Prostate gland (tissue), 2 donors: ENCODE measurements at regions not wholly inside any gene's neighbourhood (a gene's known extent, or its start where the extent isn't known, plus 50 kb on each side); places are given as distances from the start of the nearest gene placed in this dataset.

Experiments
- CTCF ChIP-seq, 4 experiments: fragments of 200-600 bp in 2 of 4; fragments of 450-650 bp in 2 of 4; sonication (generic) in 2 of 4; IDR thresholded peaks; 1 replicate in 3 of 4; 2 replicates in 1 of 4; pipeline ENCODE4 v1.5.1; 2016 to 2019; ENCODE audit warnings: antibody characterized with exemption in 4 of 4, mild to moderate bottlenecking in 2 of 4, moderate library complexity in 2 of 4
- POLR2AphosphoS5 ChIP-seq: sonication (generic); formaldehyde crosslinking; IDR thresholded peaks from one replicate; pipeline ENCODE4 v1.6.1; 2017; ENCODE audit warnings: antibody characterized with exemption

- no peak for TF ChIP-seq CTCF (IDR thresholded peaks at IDR 0.05)
- TF ChIP-seq POLR2AphosphoS5, result no peak
Observed at GRCh38 chr4:165803005-165803404, 70.0 kb upstream of the TLL1 start.
